ENCODE measurements at regions not wholly inside any gene's neighbourhood (a gene's known extent, or its start where the extent isn't known, plus 50 kb on each side); places are given as distances from the start of the nearest gene placed in this dataset.

- TF ChIP-seq ZNF274 (IDR thresholded peaks at IDR 0.05; ENCODE audit: low read depth, low read length) (no peak), YY1 (IDR thresholded peaks at IDR 0.05; ENCODE audit: insufficient read depth, insufficient read length) (no peak), SUZ12 (IDR thresholded peaks at IDR 0.05; ENCODE audit: extremely low read depth, insufficient read depth, insufficient read length) (no peak)
Measured at GRCh38 chr13:63184693-63185092, 1769.0 kb upstream of the PCDH20 start.
